ENCODE measurements at regions not wholly inside any gene's neighbourhood (a gene's known extent, or its start where the extent isn't known, plus 50 kb on each side); places are given as distances from the start of the nearest gene placed in this dataset.
A peak's percentile ranks its signal among the peaks of the same experiment; 100 is the strongest.

- no peak for DNase-seq
Measured at GRCh38 chr2:144675731-144676130, 155.8 kb upstream of the ZEB2 start.

- DNase-seq: no peak
Measured at GRCh38 chr2:144675331-144675730, 155.4 kb upstream of the ZEB2 start.

GRCh38 chr2:144674071-144674470, 154.2 kb upstream of the ZEB2 start:
- no peak for DNase-seq

- DNase-seq: peak; percentile 77 to 82
Measured at GRCh38 chr2:144673456-144673855, 153.5 kb upstream of the ZEB2 start.

GRCh38 chr2:144671695-144672455, 152.0 kb upstream of the ZEB2 start:
- DNase-seq: peak; percentile 81 to 91

GRCh38 chr2:144670738-144671137, 150.8 kb upstream of the ZEB2 start:
- DNase-seq: peak; percentile 44 to 57

- DNase-seq: no peak
Measured at GRCh38 chr2:144670080-144670479, 150.2 kb upstream of the ZEB2 start.

- DNase-seq: no peak
Measured at GRCh38 chr2:144669196-144669987, 149.5 kb upstream of the ZEB2 start.

GRCh38 chr2:144668493-144669110, 148.7 kb upstream of the ZEB2 start:
- DNase-seq: no peak

- DNase-seq: peak; percentile 70 to 82
Measured at GRCh38 chr2:144666032-144666431, 146.1 kb upstream of the ZEB2 start.

GRCh38 chr2:144663207-144663606, 143.3 kb upstream of the ZEB2 start:
- peak; percentile 80 to 89 for DNase-seq

GRCh38 chr2:144660518-144661316, 140.8 kb upstream of the ZEB2 start:
- peak; percentile 85 to 98 for DNase-seq

GRCh38 chr2:144659731-144660275, 139.9 kb upstream of the ZEB2 start:
- DNase-seq: peak; percentile 94 to 99

- DNase-seq: no peak
Measured at GRCh38 chr2:144654523-144654922, 134.6 kb upstream of the ZEB2 start.

- DNase-seq: no peak
Measured at GRCh38 chr2:144650907-144651306, 131.0 kb upstream of the ZEB2 start.

- no peak for DNase-seq
Measured at GRCh38 chr2:144648837-144649465, 129.0 kb upstream of the ZEB2 start.

GRCh38 chr2:144645083-144645778, 125.3 kb upstream of the ZEB2 start:
- peak; percentile 64 to 73 for DNase-seq

GRCh38 chr2:144644549-144644948, 124.6 kb upstream of the ZEB2 start:
- no peak for DNase-seq

- DNase-seq: no peak
Measured at GRCh38 chr2:144643537-144644336, 123.8 kb upstream of the ZEB2 start.

GRCh38 chr2:144642856-144643255, 122.9 kb upstream of the ZEB2 start:
- no peak for DNase-seq

- no peak for DNase-seq
Measured at GRCh38 chr2:144642131-144642530, 122.2 kb upstream of the ZEB2 start.
